T-helper 9 cell (primary cell): ENCODE measurements at regions not wholly inside any gene's neighbourhood (a gene's known extent, or its start where the extent isn't known, plus 50 kb on each side); places are given as distances from the start of the nearest gene placed in this dataset.

Experiments
- DNase-seq: peaks from one replicate; pipeline ENCODE4 v3.0.0-alpha.2; 2020

- no peak for DNase-seq
Measured at GRCh38 chr10:43965918-43966570, 317.4 kb upstream of the ZNF32 start.

GRCh38 chr10:43965033-43965917 lies 316.6 kb upstream of the ZNF32 start:
- no peak for DNase-seq

- DNase-seq, result no peak
Measured at GRCh38 chr10:43964486-43964885, 315.8 kb upstream of the ZNF32 start.

- DNase-seq, result no peak
Measured at GRCh38 chr10:43963793-43964425, 315.2 kb upstream of the ZNF32 start.

GRCh38 chr10:43963379-43963778 lies 314.7 kb upstream of the ZNF32 start:
- DNase-seq, result no peak

GRCh38 chr10:43962346-43963191 lies 313.9 kb upstream of the ZNF32 start:
- DNase-seq, result no peak

- no peak for DNase-seq
Measured at GRCh38 chr10:43961523-43962345, 313.1 kb upstream of the ZNF32 start.

- DNase-seq, result no peak
Measured at GRCh38 chr10:43960981-43961380, 312.3 kb upstream of the ZNF32 start.

- no peak for DNase-seq
Measured at GRCh38 chr10:43960477-43960876, 311.8 kb upstream of the ZNF32 start.

- DNase-seq, result no peak
Measured at GRCh38 chr10:43960135-43960415, 311.4 kb upstream of the ZNF32 start.

- DNase-seq, result no peak
Measured at GRCh38 chr10:43959364-43960134, 310.9 kb upstream of the ZNF32 start.

GRCh38 chr10:43958964-43959363 lies 310.3 kb upstream of the ZNF32 start:
- no peak for DNase-seq

- DNase-seq, result no peak
Measured at GRCh38 chr10:43958071-43958432, 309.4 kb upstream of the ZNF32 start.

- no peak for DNase-seq
Measured at GRCh38 chr10:43957267-43958070, 308.8 kb upstream of the ZNF32 start.

GRCh38 chr10:43955978-43956377 lies 307.3 kb upstream of the ZNF32 start:
- no peak for DNase-seq

- DNase-seq, result no peak
Measured at GRCh38 chr10:43955002-43955596, 306.4 kb upstream of the ZNF32 start.

GRCh38 chr10:43953672-43954071 lies 305.0 kb upstream of the ZNF32 start:
- DNase-seq, result no peak

- DNase-seq, result no peak
Measured at GRCh38 chr10:43952760-43953159, 304.1 kb upstream of the ZNF32 start.

GRCh38 chr10:43949351-43949750 lies 300.7 kb upstream of the ZNF32 start:
- DNase-seq, result no peak

- DNase-seq, result no peak
Measured at GRCh38 chr10:43946445-43946844, 297.8 kb upstream of the ZNF32 start.
